NAMALWA (cell line): ENCODE measurements at regions not wholly inside any gene's neighbourhood (a gene's known extent, or its start where the extent isn't known, plus 50 kb on each side); places are given as distances from the start of the nearest gene placed in this dataset.
A peak's percentile ranks its signal among the peaks of the same experiment; 100 is the strongest.
"Not testable (repeated sequence)": the region's sequence is repeated elsewhere in the genome, so short reads cannot be mapped to it uniquely, and the experiment has no call there.

Source experiments
- DNase-seq: peaks from one replicate; pipeline ENCODE4 v3.0.0-alpha.2; 2015; ENCODE audit warnings: low spot score

DNA sequence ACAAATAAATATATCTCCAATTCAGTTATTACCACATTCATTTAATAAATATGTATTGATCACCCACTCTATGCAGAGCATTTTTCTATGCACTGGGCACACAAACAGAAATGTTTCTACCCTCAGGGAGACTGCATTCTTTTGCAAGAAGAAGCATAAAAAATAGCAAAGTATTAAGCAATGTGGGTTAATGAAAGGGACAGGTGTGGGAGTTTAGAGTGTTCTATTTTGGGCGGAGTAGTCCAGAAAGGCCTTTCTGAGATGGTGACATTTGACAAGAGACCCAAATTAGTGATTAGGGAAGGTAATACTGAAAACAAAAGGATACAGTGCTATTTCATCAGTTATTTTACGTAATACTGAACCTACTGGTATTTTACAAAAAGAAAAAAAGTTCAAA lies 394.3 kb upstream of the CHST9 start:
- DNase-seq: no peak

DNA sequence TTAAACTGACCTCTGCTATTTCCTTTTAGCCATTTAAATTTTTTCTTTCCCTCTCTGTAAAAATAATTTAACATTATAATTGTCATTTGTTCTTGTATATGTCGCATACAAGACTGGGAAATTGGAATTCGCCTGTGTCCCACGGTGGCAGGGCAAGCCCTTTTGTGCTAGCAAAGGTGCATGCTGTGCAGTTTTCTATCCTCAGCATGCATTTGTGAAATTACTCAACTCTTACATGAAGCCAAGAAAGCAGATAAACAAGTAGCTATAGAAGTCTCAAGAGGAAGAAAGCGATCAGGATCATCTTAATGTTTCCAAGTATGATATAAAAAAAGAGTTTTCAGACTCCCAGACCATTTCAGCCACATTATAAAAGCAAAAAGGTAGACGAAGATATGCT lies 392.6 kb upstream of the CHST9 start:
- DNase-seq: no peak

DNA sequence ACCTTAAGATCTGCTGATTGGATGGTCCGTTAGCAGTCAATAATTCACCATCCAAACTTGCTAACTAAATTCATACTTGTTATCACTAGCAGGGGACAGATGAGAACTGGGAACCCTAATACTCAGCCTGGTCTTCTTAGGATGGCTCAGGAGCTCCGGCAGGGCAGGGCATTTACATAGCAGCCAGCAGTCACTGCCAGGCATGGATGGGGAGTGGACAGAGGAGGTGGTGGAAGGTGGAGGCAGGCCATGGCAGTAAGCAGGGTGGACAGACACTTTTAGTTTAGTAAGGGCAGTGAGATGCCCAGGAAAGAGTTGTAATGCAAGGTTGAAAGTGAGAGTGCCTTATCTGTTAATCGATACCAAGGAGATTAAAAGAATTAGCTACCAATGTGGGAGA lies 392.2 kb upstream of the CHST9 start:
- no peak for DNase-seq

DNA sequence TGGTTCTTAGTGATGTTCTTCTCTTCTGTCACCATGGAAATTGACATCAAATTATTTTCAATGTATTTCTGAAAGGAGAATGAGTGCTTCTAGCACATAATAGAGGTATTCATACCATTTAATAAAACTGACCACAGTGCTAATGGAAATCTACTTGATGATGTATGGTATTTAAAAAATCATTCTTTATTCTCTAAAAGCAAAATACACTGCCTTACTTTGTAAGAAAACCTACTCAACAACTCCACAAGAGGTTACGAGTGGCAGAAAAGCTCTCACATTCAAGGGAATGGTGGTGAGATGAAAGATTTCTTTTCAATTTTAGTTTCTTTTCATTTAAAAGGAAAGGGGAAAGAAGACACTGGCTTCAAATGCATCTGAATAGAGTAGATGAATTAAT lies 382.3 kb upstream of the CHST9 start:
- DNase-seq: no peak

DNA sequence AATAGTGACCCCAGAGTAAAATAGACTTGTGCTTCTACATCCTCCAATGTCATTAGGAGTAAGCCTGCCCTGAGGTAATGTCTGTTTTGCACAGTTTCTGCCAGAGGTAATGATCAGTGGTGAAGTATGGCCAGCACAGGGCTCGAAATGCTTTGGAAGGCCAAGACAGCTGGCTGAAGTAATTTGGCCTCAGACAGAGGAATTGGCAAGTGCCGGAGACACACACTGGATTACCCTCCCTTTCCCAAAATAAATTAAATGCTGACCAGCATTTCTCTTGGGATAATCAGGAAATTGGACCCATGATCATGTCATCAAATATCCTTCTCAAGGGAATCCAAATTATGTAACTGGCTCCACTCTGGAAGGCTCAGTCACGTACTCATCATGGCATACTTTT lies 379.0 kb upstream of the CHST9 start:
- no peak for DNase-seq

DNA sequence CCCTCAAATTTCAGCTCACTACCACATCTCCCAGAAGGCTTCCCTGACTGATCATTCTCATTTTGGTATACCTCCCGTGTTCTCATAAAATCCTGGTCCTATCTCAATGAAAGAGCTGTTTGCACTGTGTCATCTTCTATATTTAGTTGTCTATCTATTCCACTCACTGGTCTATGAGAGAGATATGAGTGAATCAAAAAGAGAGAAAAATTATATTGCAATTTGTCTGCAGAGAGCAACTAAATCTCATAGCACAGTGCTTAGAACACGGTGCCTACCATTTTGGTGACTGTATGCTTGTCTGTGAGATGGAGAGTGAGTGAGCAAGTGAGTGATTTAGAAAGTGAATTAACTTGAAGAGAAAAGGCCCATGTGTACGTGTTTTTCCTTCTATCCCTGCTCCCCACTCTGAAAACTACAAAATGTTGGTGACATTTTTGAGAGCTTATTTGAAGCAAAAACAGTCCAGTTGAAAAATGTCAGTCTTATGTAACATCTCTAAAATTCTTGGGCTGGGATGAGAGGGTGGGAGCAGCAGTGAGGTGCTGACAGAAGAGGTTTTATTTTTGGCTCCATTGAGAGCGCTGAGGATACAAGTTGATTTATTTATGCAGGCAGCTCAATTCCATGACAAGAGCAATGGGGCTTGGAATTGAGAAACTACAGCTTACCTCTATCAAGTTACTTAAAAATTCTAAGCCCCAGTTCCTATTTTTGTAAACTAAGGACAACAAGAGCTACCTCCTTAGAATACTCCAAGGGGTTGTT lies 373.5 kb upstream of the CHST9 start:
- DNase-seq: no peak

DNA sequence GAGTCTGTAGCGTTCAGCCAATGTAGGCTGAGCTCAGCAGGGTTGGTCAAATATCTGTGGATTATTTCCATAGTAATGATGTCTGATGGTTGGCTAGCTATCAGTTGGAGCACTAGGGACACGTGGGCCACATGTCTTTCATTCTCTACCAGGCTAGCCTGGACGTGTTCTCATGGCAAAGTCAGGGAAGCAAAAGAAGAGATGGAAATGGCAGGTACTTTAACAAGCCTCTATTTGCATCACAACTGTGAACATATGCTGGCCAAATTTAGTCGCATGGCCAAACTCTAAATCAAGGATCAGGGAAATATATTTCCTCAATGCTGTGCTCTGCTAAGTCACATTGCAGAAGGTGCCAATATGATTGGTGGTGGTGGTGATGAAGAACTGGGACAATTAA lies 371.6 kb upstream of the CHST9 start:
- DNase-seq: no peak

DNA sequence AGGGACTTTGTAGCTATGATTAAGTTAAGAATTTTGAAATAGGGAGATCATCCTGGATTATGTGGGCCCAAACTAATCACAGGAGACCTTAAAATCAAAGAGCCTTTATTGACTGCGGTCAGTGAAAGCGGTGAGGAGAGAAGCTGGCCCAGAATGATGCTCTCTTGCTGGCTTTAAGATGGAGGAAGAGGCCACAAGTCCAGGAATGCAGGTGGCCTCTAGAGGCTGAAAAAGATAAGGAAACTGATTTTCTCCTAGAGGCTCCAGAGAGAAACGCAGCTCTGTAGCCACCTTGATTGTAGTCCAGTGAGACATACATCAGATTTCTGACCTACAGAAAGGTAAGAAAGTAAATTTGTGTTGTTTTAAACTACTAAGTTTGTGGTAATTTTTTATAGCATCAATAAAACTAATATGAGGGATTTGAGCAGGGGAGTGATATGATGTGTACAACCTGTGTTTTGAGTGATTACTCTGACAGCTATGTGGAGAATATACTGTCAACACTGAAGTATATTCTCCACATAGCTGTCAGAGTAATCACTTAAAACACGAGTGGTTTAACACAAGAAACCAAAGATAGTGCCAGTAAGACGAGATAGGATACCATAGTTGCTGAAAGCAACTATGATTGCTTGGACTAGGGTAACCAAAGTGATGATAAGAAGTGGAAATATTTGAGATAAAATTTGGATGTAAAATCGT lies 364.4 kb upstream of the CHST9 start:
- peak; percentile 9 for DNase-seq

DNA sequence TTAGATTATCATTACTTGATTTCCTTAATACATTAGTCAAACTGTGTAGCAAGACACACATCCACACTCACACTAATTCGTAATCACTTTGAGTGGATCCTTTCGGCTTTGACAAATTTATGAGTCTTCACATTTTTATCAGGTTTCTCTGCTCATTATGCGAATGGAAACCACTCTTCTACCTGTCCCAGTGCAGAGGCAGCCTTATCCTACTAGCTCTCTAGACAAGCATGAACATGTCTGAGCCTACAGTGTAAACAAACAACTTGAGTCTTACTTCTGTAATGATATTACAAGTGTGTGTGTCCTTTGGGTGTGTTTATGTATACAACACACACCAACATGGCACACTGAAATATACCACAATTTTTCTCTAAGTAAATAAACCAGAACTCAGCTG lies 361.9 kb upstream of the CHST9 start:
- no peak for DNase-seq

DNA sequence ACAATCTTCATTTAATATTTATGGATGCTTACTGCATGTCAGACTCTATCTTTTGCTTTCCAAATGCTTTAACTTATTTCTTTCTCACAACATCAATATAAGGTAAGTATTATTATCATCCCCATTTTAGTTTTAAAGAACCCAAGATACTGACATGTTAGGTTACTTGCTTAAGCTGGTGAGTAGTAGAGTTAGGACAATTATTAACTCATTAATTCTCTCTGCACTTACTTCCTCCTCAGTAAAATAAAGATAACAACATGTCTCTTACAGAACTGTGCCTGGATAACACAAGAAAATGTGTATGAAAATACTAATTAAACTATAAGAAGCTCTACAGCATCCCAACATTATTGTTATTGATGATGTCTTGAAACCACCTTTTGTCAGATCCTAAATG lies 359.1 kb upstream of the CHST9 start:
- no peak for DNase-seq

DNA sequence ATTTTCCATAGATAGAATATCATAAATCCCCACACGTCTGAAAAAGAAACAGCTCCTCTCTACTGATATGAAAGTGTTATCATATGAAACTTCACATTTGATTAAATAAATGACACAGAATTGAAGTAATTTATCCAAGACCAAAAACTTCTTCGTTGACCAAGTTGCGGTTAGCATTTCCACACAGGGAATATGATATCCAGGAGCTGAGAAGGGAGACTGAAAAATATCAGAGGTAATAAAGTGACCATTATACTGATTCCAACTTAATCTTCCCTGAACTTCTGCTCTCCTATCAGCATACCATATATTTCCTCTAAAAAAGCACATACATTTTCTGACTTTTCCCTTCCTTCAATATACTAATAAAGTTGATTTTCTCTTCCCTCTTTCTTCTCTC lies 356.2 kb upstream of the CHST9 start:
- no peak for DNase-seq

DNA sequence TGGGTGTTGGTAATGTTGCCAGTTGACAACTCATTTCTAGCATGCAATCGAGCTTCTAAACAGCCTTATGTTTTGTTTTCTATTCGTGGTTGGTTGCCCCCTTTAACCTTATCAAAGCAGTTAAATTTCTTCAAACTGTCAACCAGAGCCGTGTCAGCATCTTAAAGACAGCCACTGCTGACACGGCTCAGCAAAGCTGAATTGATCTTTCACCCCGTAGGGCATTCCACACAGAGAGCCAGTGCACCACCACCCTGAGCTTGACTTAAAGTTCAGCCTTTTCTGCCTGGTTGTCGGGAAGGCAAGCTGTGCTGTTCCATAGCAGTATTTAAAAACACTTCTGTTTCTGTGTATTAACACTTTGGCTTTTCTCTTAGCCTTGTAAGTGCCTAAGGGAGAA lies 355.0 kb upstream of the CHST9 start:
- DNase-seq: no peak

DNA sequence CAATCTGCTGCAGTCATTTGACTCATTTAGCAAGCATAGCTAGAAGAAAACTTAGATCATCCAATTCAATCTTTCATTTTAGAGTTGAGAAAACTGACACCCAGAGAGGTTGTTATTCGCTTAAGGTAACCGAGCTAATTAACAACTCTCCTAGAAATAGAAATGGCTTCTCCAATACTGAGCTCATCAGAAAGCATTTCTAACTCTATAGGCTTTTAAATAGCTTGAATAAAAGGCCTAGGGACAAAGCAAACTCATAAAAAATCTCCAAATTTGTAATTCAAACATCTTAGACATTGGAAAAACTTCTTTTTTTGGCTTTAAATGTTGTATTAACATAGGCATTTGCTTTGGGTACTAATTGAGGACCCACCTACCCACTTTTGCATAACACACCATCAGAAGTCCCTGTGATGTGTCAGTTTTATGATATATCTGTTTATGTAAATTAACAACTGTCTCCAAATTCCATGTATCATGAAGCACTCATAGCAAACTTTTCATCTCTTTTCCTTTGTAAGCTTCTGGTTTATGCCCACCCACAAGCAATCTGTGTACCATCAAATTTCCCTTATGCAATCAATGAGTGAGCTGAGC lies 343.9 kb upstream of the CHST9 start:
- no peak for DNase-seq

DNA sequence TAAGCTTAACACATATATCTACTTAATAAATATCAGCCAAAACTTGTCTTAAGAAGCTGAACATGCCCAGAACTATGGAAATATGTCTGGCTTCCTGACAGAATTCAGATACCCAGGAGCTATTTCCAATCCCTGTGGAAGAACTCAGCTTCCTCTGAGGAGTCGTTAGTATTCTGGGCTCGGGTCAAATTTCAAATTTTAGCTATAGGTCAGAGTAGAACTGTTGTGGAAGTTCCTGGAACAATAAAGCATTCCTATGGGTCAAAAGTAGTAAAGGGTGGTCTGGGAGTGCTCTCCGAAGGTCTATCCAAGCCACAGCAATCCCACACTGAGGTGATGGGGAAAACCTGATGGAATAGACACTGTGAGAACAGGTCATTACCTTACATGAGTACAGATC lies 342.7 kb upstream of the CHST9 start:
- no peak for DNase-seq

DNA sequence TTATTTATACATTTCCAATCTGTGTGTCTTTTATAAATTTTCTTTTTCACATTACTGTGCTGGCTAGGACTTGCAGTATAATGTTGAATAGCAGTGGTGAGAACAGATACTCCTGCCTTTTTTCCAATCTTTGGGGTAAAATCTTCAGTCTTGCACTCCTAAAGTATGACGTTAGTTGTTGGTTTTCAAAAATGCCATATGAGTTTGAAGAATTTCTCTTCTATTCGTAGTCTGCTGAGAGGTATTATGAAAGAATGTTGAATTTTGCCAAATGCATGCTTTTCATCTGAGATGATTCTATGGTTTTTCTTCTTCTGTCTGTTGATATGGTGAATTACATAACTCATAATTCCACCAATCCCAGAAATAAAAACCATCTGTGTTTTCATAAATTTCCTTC lies 335.3 kb upstream of the CHST9 start:
- DNase-seq: no peak

DNA sequence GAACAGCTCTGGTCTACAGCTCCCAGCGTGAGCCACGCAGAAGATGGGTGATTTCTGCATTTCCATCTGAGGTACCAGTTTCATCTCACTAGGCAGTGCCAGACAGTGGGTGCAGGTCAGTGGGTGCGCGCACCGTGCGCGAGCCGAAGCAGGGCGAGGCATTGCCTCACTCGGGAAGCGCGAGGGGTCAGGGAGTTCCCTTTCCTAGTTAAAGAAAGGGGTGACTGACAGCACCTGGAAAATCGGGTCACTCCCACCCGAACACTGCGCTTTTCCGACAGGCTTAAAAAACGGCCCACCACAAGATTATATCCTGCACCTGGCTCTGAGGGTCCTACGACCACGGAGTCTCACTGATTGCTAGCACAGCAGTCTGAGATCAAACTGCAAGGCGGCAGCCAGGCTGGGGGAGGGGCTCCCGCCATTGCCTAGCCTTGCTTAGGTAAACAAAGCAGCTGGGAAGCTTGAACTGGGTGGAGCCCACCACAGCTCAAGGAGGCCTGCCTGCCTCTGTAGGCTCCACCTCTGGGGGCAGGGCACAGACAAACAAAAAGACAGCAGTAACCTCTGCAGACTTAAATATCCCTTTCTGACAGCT lies 325.0 kb upstream of the CHST9 start:
- not testable (repeated sequence) for DNase-seq

DNA sequence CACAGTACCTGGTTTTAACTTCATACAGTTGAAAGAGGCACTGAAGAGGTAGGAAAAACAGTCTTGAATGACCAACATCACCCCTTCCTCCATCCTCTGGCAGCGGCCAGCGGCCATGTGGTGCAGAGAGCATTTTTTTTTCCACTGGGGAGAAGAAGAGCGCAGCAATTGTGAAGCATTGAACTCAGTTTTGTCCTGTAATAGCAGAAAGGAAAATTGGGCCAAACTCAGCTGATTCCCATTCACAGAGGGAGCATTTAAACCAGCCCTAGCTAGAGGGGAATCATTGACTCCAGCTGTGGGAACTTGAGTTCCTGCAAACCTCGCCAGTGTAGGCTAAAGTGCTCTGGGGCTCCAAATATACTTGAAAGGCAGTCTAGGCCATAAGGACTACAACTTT lies 316.6 kb upstream of the CHST9 start:
- DNase-seq: no peak

DNA sequence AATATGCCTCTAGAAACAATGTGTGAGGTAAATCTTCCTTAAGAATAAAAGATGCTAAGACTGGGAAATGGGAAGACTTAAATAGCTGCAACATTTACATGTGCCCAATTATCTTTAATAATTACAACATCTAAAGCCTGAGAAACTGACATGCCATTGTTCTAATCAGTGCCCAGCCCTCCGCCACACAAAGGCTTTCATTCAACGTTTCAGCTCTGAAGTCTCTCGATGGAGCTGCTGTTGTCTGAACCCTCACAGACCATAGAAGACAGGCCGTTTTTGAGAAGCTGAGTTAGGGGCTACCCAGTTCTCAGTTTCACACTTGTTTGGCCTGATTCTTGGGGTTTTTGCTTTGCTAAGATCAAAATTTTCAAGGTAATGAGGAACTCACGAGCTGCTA lies 315.4 kb upstream of the CHST9 start:
- DNase-seq: no peak

DNA sequence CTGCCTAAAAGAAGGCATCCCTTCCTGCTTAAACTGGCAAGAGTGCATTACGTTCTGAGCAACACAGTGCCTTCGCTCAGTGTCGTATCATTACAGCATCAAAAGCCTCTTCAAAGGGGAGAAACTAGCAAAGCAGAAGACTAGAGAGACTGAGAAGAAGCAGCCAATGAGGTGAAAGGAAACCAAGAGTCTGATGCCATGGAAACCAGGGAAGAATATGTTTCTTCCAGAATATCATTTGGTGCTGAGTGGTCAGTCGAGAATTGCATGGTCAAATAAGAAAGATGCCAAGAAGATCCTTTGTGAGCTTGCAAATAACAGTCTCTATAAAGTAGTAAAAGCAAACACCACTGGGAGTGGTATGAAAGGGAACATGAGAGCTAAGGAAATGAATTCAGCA lies 312.1 kb upstream of the CHST9 start:
- DNase-seq: no peak

DNA sequence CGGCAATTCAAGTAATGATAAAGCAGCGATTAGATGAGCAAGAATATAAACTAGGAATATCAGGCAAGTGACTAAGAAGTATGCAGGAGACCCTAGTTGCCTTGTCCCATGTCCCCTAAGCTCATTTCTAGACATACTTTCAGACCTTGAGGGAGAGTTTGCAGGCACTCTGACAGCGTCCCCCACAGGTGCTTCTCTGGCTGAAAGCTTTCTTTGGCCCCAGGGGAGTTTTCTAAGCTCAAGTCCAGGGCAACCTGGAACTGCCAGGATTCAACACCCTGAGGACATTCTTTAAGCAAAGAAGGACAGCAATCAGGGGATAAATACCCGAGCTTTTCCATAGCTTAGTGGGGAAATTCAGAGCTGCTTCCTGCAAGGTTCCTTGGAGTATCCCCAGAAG lies 308.1 kb upstream of the CHST9 start:
- no peak for DNase-seq

DNA sequence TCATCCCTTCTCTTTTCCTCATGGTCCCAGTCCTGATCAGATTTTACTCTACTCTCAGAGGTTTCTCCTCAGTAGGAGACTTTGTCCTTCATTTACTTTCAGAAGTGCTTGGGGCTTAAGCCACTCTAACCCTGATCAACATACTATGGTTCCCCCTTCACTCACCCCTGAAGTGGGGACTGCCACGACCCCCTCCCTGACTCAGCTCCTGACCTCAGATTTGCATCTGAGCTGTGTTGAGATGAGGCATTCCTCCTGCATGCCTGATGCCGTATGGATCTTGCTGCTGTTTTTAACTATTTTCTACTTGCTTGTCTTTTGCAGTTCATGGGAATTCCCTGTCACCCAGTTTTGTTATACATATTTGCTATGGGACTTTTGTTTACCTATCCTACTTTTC lies 306.7 kb upstream of the CHST9 start:
- DNase-seq: no peak

DNA sequence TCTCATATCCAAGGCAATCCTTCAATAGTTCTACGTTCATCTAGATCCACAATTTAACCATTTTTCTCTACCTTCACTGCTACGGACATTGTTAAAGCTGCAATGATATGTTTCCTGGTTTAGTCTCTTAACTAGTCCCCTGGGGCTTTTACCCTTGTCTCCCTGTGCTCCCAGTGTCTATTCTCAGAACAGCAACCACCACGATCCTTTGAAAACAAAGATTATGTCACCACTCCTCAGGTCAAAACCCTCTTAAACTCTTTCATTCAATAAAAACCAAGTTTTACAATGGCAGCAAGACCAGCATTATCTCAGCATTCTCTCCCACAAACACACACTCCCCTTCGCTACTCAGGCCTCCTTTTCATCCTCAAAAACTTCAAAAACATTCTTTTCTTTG lies 298.2 kb upstream of the CHST9 start:
- DNase-seq: no peak

DNA sequence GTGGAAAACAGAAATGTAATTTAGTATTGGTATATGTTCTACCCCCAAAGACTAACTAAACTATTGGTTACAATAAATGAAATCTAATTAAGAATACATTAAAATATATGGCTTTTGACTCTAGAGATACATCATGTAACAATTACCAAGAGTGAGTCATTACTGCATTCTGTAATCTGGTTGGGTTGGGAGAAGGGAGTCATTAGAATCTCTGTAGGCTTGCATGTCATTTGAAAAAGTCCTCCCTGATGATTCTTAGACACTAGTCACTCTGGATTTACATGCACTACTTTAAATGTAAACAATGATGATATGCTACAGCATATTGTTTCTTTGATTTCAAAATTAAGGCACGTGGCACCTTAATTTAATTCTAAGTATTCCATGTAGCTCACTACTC lies 293.4 kb upstream of the CHST9 start:
- DNase-seq: no peak
